IMR-90 (cell line): ENCODE measurements at regions not wholly inside any gene's neighbourhood (a gene's known extent, or its start where the extent isn't known, plus 50 kb on each side); places are given as distances from the start of the nearest gene placed in this dataset.

ENCODE experiments used
- ATAC-seq: fragments of 200-7000 bp; cut with Tn5 transposase; 2 replicates; pipeline ENCODE4 v1.9.1; 2020; ENCODE audit warnings: low read depth, mild to moderate bottlenecking, moderate library complexity
- BruUV-seq: library from RNA; stranded (reverse); fragments of 400-500 nt; replicated peaks from 2 replicates; lab custom pipeline; 2021; lab: Mats Ljungman, UMichigan
- CTCF ChIA-PET: fragments of 300-600 bp; formaldehyde crosslinking; extraction: SDS; loops from one replicate; lab custom pipeline; 2021; ENCODE audit warnings: antibody characterized with exemption; lab: Yijun Ruan, JAX
- POLR2A ChIA-PET: fragments of 300-600 bp; sonication (Branson Sonifier 250); formaldehyde crosslinking; loops from one replicate; lab custom pipeline; 2022; ENCODE audit warnings: antibody characterized with exemption; ENCODE audit not compliant: unreplicated experiment; lab: Charles Lee
- DNase-seq: peaks from one replicate; pipeline ENCODE4 v3.0.0; 2013
- H2AFZ ChIP-seq: replicated peaks from 2 replicates; pipeline ENCODE3; 2013; ENCODE audit warnings: low read length, mild to moderate bottlenecking; ENCODE audit not compliant: poor library complexity
- H2AK5ac ChIP-seq: 2 replicates; pipeline ENCODE4 v1.6.1; 2013; ENCODE audit warnings: low read depth, low read length, inconsistent platforms
- H2AK9ac ChIP-seq: replicated peaks from 2 replicates; pipeline ENCODE3; 2013; ENCODE audit warnings: mild to moderate bottlenecking, low read depth, low read length, moderate library complexity; ENCODE audit not compliant: poor library complexity
- H2BK120ac ChIP-seq: 2 replicates; pipeline ENCODE4 v1.6.1; 2013; ENCODE audit warnings: low read depth, low read length, inconsistent platforms
- H2BK15ac ChIP-seq: 3 replicates; pipeline ENCODE4 v1.6.1; 2013; ENCODE audit warnings: low read depth, low read length, inconsistent platforms
- H2BK20ac ChIP-seq: 2 replicates; pipeline ENCODE4 v1.6.1; 2013; ENCODE audit warnings: low read depth, mild to moderate bottlenecking, inconsistent platforms, low read length, moderate library complexity
- H2BK5ac ChIP-seq: 2 replicates; pipeline ENCODE4 v1.6.1; 2013; ENCODE audit warnings: mild to moderate bottlenecking, low read depth, low read length, inconsistent platforms; ENCODE audit not compliant: poor library complexity, severe bottlenecking
- H3K14ac ChIP-seq: replicated peaks from 2 replicates; pipeline ENCODE4 v1.6.1; 2013; ENCODE audit warnings: low read depth, low read length, inconsistent platforms
- H3K18ac ChIP-seq: 2 replicates; pipeline ENCODE4 v1.6.1; 2013; ENCODE audit warnings: low read depth, low read length, control low read depth
- H3K23ac ChIP-seq: 2 replicates; pipeline ENCODE4 v1.6.1; 2013; ENCODE audit warnings: low read depth, low read length, inconsistent platforms
- H3K27ac ChIP-seq: 2 replicates; pipeline ENCODE4 v1.5.1; 2013; ENCODE audit warnings: mild to moderate bottlenecking, control low read depth, low read length; ENCODE audit not compliant: insufficient read depth
- H3K27me3 ChIP-seq: 2 replicates; pipeline ENCODE4 v1.6.1; 2013; ENCODE audit warnings: low read length; ENCODE audit not compliant: control insufficient read depth, insufficient read depth
- H3K36me3 ChIP-seq: 2 replicates; pipeline ENCODE4 v1.6.1; 2013; ENCODE audit warnings: low read length, mixed read lengths; ENCODE audit not compliant: control insufficient read depth, insufficient read depth
- H3K4ac ChIP-seq: 2 replicates; pipeline ENCODE4 v1.6.1; 2013; ENCODE audit warnings: low read depth, low read length, inconsistent platforms
- H3K4me1 ChIP-seq: 2 replicates; pipeline ENCODE4 v1.6.1; 2013; ENCODE audit warnings: low read length, mixed read lengths; ENCODE audit not compliant: control insufficient read depth, insufficient read depth
- H3K4me2 ChIP-seq: 2 replicates; pipeline ENCODE4 v1.6.1; 2013; ENCODE audit warnings: low read depth, mild to moderate bottlenecking, control low read depth, low read length, moderate library complexity
- H3K4me3 ChIP-seq: 2 replicates; pipeline ENCODE4 v1.5.1; 2013; ENCODE audit warnings: low read depth, mild to moderate bottlenecking, control low read depth, low read length, moderate library complexity; ENCODE audit not compliant: insufficient read depth
- H3K56ac ChIP-seq: 2 replicates; pipeline ENCODE4 v1.6.1; 2013; ENCODE audit warnings: low read length, inconsistent platforms; ENCODE audit not compliant: insufficient read depth; ENCODE audit errors: extremely low read depth
- H3K79me1 ChIP-seq, 2 experiments: 2 replicates each; pipeline ENCODE4 v1.6.1; 2013; ENCODE audit warnings: low read length in 2 of 2, inconsistent platforms in 1 of 2, low read depth in 1 of 2
- H3K9ac ChIP-seq: 2 replicates; pipeline ENCODE4 v1.6.1; 2013; ENCODE audit warnings: low read depth, low read length, control low read depth
- H3K9me1 ChIP-seq: 2 replicates; pipeline ENCODE4 v1.6.1; 2013; ENCODE audit warnings: low read length, inconsistent platforms; ENCODE audit not compliant: insufficient read depth
- H3K9me3 ChIP-seq: 2 replicates; pipeline ENCODE4 v1.6.1; 2013; ENCODE audit warnings: low read length; ENCODE audit not compliant: control insufficient read depth, insufficient read depth
- H4K20me1 ChIP-seq: 2 replicates; pipeline ENCODE4 v1.6.1; 2013; ENCODE audit warnings: low read length, inconsistent platforms; ENCODE audit not compliant: insufficient read depth
- H4K5ac ChIP-seq: 2 replicates; pipeline ENCODE4 v1.6.1; 2013; ENCODE audit warnings: mild to moderate bottlenecking, low read depth, low read length, control low read depth
- H4K8ac ChIP-seq, 2 experiments: 2 replicates each; pipeline ENCODE4 v1.6.1; 2013; ENCODE audit warnings: low read depth in 2 of 2, low read length in 2 of 2, control low read depth in 1 of 2, inconsistent platforms in 1 of 2
- H4K91ac ChIP-seq: 2 replicates; pipeline ENCODE4 v1.6.1; 2013; ENCODE audit warnings: low read depth, low read length, inconsistent platforms; ENCODE audit not compliant: insufficient read depth
- BHLHE40 ChIP-seq: fragments of 150-350 bp; IDR thresholded peaks from 2 replicates; pipeline ENCODE4 v1.6.1; 2016; ENCODE audit warnings: mild to moderate bottlenecking, low read depth, low read length
- MAZ ChIP-seq: IDR thresholded peaks from 2 replicates; pipeline ENCODE4 v1.6.1; 2012; ENCODE audit warnings: low read depth, mild to moderate bottlenecking, low read length, improper control_type of control experiment, moderate library complexity, borderline replicate concordance
- dilution Hi-C: fragments of 300-500 bp; cut with HindIII; formaldehyde crosslinking; loops from one replicate; pipeline ENCODE4 v1.14.3; 2018; ENCODE audit warnings: low sequenced_read_pairs; ENCODE audit not compliant: unreplicated experiment
- in situ Hi-C: fragments of 300-500 bp; cut with MboI; formaldehyde crosslinking; loops from 3 replicates; pipeline ENCODE4 v1.14.3; 2019; ENCODE audit warnings: low sequenced_read_pairs, inconsistent platforms, mixed read lengths
- intact Hi-C: fragments of 100-400 bp; cut with micrococcal nuclease; formaldehyde crosslinking; loops from 2 replicates; pipeline ENCODE4 v1.10.0; 2022
- TF ChIP-seq, protein P1 (sequence below): fragments of 150-350 bp; IDR thresholded peaks from 2 replicates; pipeline ENCODE4 v1.6.1; 2017; ENCODE audit warnings: mild to moderate bottlenecking, antibody characterized with exemption, low read length, low read depth

DNA sequence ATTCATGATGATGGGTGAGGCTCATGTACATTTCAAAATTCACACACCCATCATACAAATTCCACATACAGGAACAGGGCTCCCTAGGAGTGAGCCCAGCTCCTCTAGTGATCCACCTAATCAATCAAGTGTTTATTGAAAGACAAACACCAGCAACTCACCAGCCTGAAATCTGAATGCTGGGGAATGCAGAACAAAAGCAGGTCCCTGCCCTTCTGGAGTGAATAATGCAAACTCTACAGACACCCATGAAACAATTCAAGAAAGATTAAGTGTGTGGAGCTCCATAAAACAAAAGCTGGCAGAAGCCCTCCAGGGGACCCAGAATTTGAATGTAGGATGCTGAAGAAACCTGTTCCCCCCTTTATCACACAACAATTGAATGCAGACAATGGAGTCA lies 396.7 kb upstream of the JARID2 start:
- H2BK20ac ChIP-seq = no peak overlapping the region
- in situ Hi-C loops = loop anchor here (25.0 kb wide), 1 partner anchor 637 kb away; no protein-coding TSS in a partner anchor
- no peaks in the 10 kb centered on the region for H3K79me1 ChIP-seq
- no peak overlapping the region for H3K4me3 ChIP-seq
- H2AK9ac ChIP-seq = no peak overlapping the region
- no peak overlapping the region for H3K18ac ChIP-seq
- H3K36me3 ChIP-seq = no peaks in the 10 kb centered on the region
- H3K27ac ChIP-seq = no peak overlapping the region
- no peak overlapping the region for H3K56ac ChIP-seq
- H4K8ac ChIP-seq = no peak overlapping the region
- POLR2A ChIA-PET = no interaction called here
- no peak overlapping the region for H3K4ac ChIP-seq
- peaks cover 3% of the 10 kb centered on the region; the same call in 1 of the 2 replicates for H3K4me1 ChIP-seq
- BruUV-seq = no TSS peak
- H2BK15ac ChIP-seq = no peak overlapping the region
- DNase-seq (no peak), ATAC-seq (no peak)
- H4K91ac ChIP-seq = no peak overlapping the region
- no peak overlapping the region for H3K4me2 ChIP-seq
- H4K5ac ChIP-seq = no peak overlapping the region
- no peak overlapping the region for H3K23ac ChIP-seq
- H3K27me3 ChIP-seq = no peaks in the 10 kb centered on the region
- H2AK5ac ChIP-seq = no peak overlapping the region
- H3K14ac ChIP-seq = no peak overlapping the region
- CTCF ChIA-PET = no interaction called here
- H2BK5ac ChIP-seq = no peak overlapping the region
- dilution Hi-C loops = no loop called here
- H2BK120ac ChIP-seq = no peak overlapping the region
- TF ChIP-seq BHLHE40 = no peak
- TF ChIP-seq, protein P1, sequence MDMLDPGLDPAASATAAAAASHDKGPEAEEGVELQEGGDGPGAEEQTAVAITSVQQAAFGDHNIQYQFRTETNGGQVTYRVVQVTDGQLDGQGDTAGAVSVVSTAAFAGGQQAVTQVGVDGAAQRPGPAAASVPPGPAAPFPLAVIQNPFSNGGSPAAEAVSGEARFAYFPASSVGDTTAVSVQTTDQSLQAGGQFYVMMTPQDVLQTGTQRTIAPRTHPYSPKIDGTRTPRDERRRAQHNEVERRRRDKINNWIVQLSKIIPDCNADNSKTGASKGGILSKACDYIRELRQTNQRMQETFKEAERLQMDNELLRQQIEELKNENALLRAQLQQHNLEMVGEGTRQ = no peak
- TF ChIP-seq MAZ = no peak
- no peaks in the 10 kb centered on the region for H4K20me1 ChIP-seq
- H3K9ac ChIP-seq = no peak overlapping the region
- peaks cover 8% of the 10 kb centered on the region for H3K9me1 ChIP-seq
- intact Hi-C loops = loop anchor here (10.0 kb wide), 1 partner anchor 596 kb away; no protein-coding TSS in a partner anchor
- no peak overlapping the region for H2AFZ ChIP-seq
- H3K9me3 ChIP-seq = no peaks in the 10 kb centered on the region
